B cell (primary cell): ENCODE measurements at regions not wholly inside any gene's neighbourhood (a gene's known extent, or its start where the extent isn't known, plus 50 kb on each side); places are given as distances from the start of the nearest gene placed in this dataset.

Source experiments
- ATAC-seq: fragments of 200-7000 bp; cut with Tn5 transposase; one replicate; pipeline ENCODE4 v1.10.0; 2021; ENCODE audit warnings: low read depth, mild to moderate bottlenecking, moderate number of reproducible peaks, moderate library complexity
- CTCF ChIA-PET: fragments of 350-600 bp; sonication (Branson Sonifier 250); formaldehyde crosslinking; loops from one replicate; lab custom pipeline; 2021; ENCODE audit warnings: antibody characterized with exemption, inconsistent platforms; lab: Charles Lee
- POLR2A ChIA-PET: fragments of 350-600 bp; sonication (Branson Sonifier 250); formaldehyde crosslinking; loops from one replicate; lab custom pipeline; 2021; ENCODE audit warnings: antibody characterized with exemption; lab: Charles Lee
- DNase-seq: peaks from one replicate; pipeline ENCODE4 v3.0.0; 2013
- H2AFZ ChIP-seq: 2 replicates; pipeline ENCODE4 v1.6.1; 2012; ENCODE audit warnings: mild to moderate bottlenecking, low read depth, low read length; ENCODE audit not compliant: insufficient read depth, poor library complexity, severe bottlenecking
- H3K27ac ChIP-seq, 2 donors: 1 replicate in 1 of 2; 2 replicates in 1 of 2; pipeline ENCODE4 v1.5.1; 2012 to 2013; ENCODE audit warnings: low read length in 2 of 2, mild to moderate bottlenecking in 2 of 2, moderate library complexity in 1 of 2
- H3K27me3 ChIP-seq, 4 experiments: fragments of 200-600 bp in 1 of 4; sonication (generic) in 1 of 4; replicated peaks in 1 of 4; 1 replicate in 2 of 4; 2 replicates in 2 of 4; pipeline versions ENCODE4 v1.6.1 to v1.7.0; 2013 to 2016; ENCODE audit warnings: low read length in 3 of 4, mild to moderate bottlenecking in 2 of 4, mixed read lengths in 1 of 4, moderate library complexity in 1 of 4; ENCODE audit not compliant: insufficient read depth in 4 of 4, control insufficient read depth in 3 of 4; ENCODE audit errors: control extremely low read depth in 1 of 4
- H3K36me3 ChIP-seq, 2 experiments: replicated peaks in 1 of 2; 1 replicate in 1 of 2; 2 replicates in 1 of 2; pipeline versions ENCODE4 v1.6.1 to v1.7.1; 2013; ENCODE audit warnings: low read length in 1 of 2; ENCODE audit not compliant: insufficient read depth in 2 of 2, control insufficient read depth in 1 of 2; ENCODE audit errors: control extremely low read depth in 1 of 2, extremely low read depth in 1 of 2
- H3K4me1 ChIP-seq, 2 donors: fragments of 200-600 bp in 1 of 2; sonication (generic) in 1 of 2; 1 replicate in 1 of 2; 2 replicates in 1 of 2; pipeline versions ENCODE4 v1.5.1 to v1.6.1; 2013 to 2017; ENCODE audit warnings: low read length in 2 of 2; ENCODE audit not compliant: control insufficient read depth in 2 of 2, insufficient read depth in 2 of 2
- H3K4me2 ChIP-seq: replicated peaks from 2 replicates; pipeline ENCODE3; 2012; ENCODE audit warnings: mild to moderate bottlenecking, low read depth, low read length; ENCODE audit not compliant: poor library complexity, severe bottlenecking
- H3K4me3 ChIP-seq, 5 experiments: fragments of 200-600 bp in 1 of 5; sonication (generic) in 1 of 5; 1 replicate in 3 of 5; 2 replicates in 2 of 5; pipeline versions ENCODE4 v1.5.1 to v1.7.0; 2011 to 2016; ENCODE audit warnings: low read length in 4 of 5, mild to moderate bottlenecking in 4 of 5, low read depth in 2 of 5, control low read depth in 1 of 5, moderate library complexity in 1 of 5; ENCODE audit not compliant: insufficient read depth in 1 of 5; ENCODE audit errors: control extremely low read depth in 1 of 5, extremely low read depth in 1 of 5
- H3K79me2 ChIP-seq: fragments of 200-600 bp; sonication (generic); one replicate; pipeline ENCODE4 v1.6.0; 2016; ENCODE audit warnings: low read length; ENCODE audit not compliant: control insufficient read depth, insufficient read depth
- H3K9ac ChIP-seq: fragments of 200-600 bp; sonication (generic); 2 replicates; pipeline ENCODE4 v1.6.1; 2017; ENCODE audit warnings: mild to moderate bottlenecking, low read length, moderate library complexity
- H3K9me3 ChIP-seq, 3 donors: one replicate each; pipeline versions ENCODE4 v1.6.1 to v1.7.1; 2013; ENCODE audit warnings: low read length in 2 of 3; ENCODE audit not compliant: control insufficient read depth in 2 of 3, insufficient read depth in 1 of 3; ENCODE audit errors: control extremely low read depth in 1 of 3
- H4K20me1 ChIP-seq: 2 replicates; pipeline ENCODE4 v1.6.0; 2012; ENCODE audit warnings: mild to moderate bottlenecking, low read length; ENCODE audit not compliant: insufficient read depth, control insufficient read depth, poor library complexity, severe bottlenecking
- H3K27ac Mint-ChIP-seq: one replicate; pipeline ENCODE4 v1.8.0; 2021; ENCODE audit warnings: mixed read lengths
- H3K27me3 Mint-ChIP-seq: one replicate; pipeline ENCODE4 v1.8.0; 2021; ENCODE audit warnings: mixed read lengths
- H3K4me1 Mint-ChIP-seq: one replicate; pipeline ENCODE4 v1.8.0; 2021; ENCODE audit warnings: mixed read lengths
- H3K4me3 Mint-ChIP-seq: one replicate; pipeline ENCODE4 v1.8.0; 2021; ENCODE audit warnings: mixed read lengths
- H3K9me3 Mint-ChIP-seq: one replicate; pipeline ENCODE4 v1.8.0; 2022; ENCODE audit warnings: mixed read lengths; ENCODE audit not compliant: insufficient read depth
- CTCF ChIP-seq: fragments of 200-600 bp; IDR thresholded peaks from one replicate; pipeline ENCODE4 v1.8.0; 2022; ENCODE audit warnings: antibody characterized with exemption, mild to moderate bottlenecking
- EZH2 ChIP-seq: IDR thresholded peaks from 2 replicates; pipeline ENCODE4 v1.6.1; 2012; ENCODE audit warnings: borderline replicate concordance, low read depth, mild to moderate bottlenecking, moderate library complexity, low read length; ENCODE audit not compliant: insufficient read depth, poor library complexity, severe bottlenecking
- WGBS: methylation state at CpG from one replicate; pipeline ENCODE4 v1.1.5; 2013; ENCODE audit warnings: missing lambda C conversion rate; ENCODE audit not compliant: insufficient coverage; 5-methylcytosine and 5-hydroxymethylcytosine counted together
- intact Hi-C: fragments of 100-400 bp; cut with micrococcal nuclease; formaldehyde crosslinking; loops from one replicate; pipeline ENCODE4 v1.10.0; 2022

- peaks cover 16 to 19% of the 10 kb centered on the region in 2 donors for H3K4me1 ChIP-seq
- H3K4me2 ChIP-seq = no peak overlapping the region
- ChIA-PET CTCF (no interaction called here), POLR2A (no interaction called here)
- H3K27me3 ChIP-seq = no peaks in the 10 kb centered on the region
- Mint-ChIP-seq H3K27ac (no peak overlapping the region), H3K4me3 (no peak overlapping the region), H3K4me1 (peaks cover 25% of the 10 kb centered on the region), H3K9me3 (peaks cover 4% of the 10 kb centered on the region), H3K27me3 (no peaks in the 10 kb centered on the region)
- no peak for TF ChIP-seq CTCF
- no peak for TF ChIP-seq EZH2
- H3K79me2 ChIP-seq = no peaks in the 10 kb centered on the region
- no peaks in the 10 kb centered on the region for H4K20me1 ChIP-seq
- WGBS = 100% methylated on average over 3 of the region's 6 CpGs
- DNase-seq = no peak
- H3K4me3 ChIP-seq = no peak overlapping the region
- no peak for ATAC-seq
- no peak overlapping the region for H3K27ac ChIP-seq
- H3K36me3 ChIP-seq = no peaks in the 10 kb centered on the region
- H2AFZ ChIP-seq = no peak overlapping the region
- intact Hi-C loops = no loop called here
- no peak overlapping the region for H3K9ac ChIP-seq
- no peaks in the 10 kb centered on the region for H3K9me3 ChIP-seq
Observed at GRCh38 chr3:56886314-56886713, 84.6 kb upstream of the ARHGEF3 start.

- no peak overlapping the region for H3K27ac Mint-ChIP-seq
- Histone ChIP-seq H2AFZ (no peak overlapping the region), H3K4me2 (no peak overlapping the region), H3K4me1 (peaks cover 16 to 19% of the 10 kb centered on the region in 2 donors), H3K36me3 (no peaks in the 10 kb centered on the region), H3K9ac (no peak overlapping the region), H3K9me3 (no peaks in the 10 kb centered on the region), H3K79me2 (no peaks in the 10 kb centered on the region), H4K20me1 (no peaks in the 10 kb centered on the region), H3K27me3 (no peaks in the 10 kb centered on the region), H3K27ac (no peak overlapping the region), H3K4me3 (no peak overlapping the region)
- ChIA-PET POLR2A (no interaction called here), CTCF (no interaction called here)
- intact Hi-C loops = no loop called here
- no peak for TF ChIP-seq EZH2
- TF ChIP-seq CTCF = no peak
- WGBS = no CpG with 5 or more reads among the region's 2 CpGs
- ATAC-seq (no peak), DNase-seq (no peak)
- H3K9me3 Mint-ChIP-seq = peaks cover 4% of the 10 kb centered on the region
- peaks cover 25% of the 10 kb centered on the region for H3K4me1 Mint-ChIP-seq
- H3K4me3 Mint-ChIP-seq = no peak overlapping the region
- H3K27me3 Mint-ChIP-seq = no peaks in the 10 kb centered on the region
Observed at GRCh38 chr3:56885879-56886278, 84.1 kb upstream of the ARHGEF3 start.
